GM06990 (cell line): ENCODE measurements at regions not wholly inside any gene's neighbourhood (a gene's known extent, or its start where the extent isn't known, plus 50 kb on each side); places are given as distances from the start of the nearest gene placed in this dataset.

Source experiments
- DNase-seq: peaks from one replicate; pipeline ENCODE4 v3.0.0-alpha.2; 2011; ENCODE audit not compliant: insufficient read length; ENCODE audit errors: extremely low read depth
- H3K27me3 ChIP-seq: replicated peaks from 2 replicates; pipeline ENCODE4 v1.6.0; 2011; ENCODE audit warnings: low read length; ENCODE audit not compliant: control insufficient read depth, insufficient read depth
- H3K36me3 ChIP-seq: 2 replicates; pipeline ENCODE4 v1.5.1; 2011; ENCODE audit warnings: low read length; ENCODE audit not compliant: control insufficient read depth, insufficient read depth
- H3K4me3 ChIP-seq: replicated peaks from 2 replicates; pipeline ENCODE4 v1.5.1; 2011; ENCODE audit warnings: low read depth, mild to moderate bottlenecking, control low read depth, low read length
- TF ChIP-seq, protein P1 (sequence below): IDR thresholded peaks from 2 replicates; pipeline ENCODE4 v1.5.1; 2011; ENCODE audit warnings: low read length, control low read depth, mild to moderate bottlenecking, inconsistent platforms; ENCODE audit not compliant: insufficient read depth, poor library complexity, severe bottlenecking

DNA sequence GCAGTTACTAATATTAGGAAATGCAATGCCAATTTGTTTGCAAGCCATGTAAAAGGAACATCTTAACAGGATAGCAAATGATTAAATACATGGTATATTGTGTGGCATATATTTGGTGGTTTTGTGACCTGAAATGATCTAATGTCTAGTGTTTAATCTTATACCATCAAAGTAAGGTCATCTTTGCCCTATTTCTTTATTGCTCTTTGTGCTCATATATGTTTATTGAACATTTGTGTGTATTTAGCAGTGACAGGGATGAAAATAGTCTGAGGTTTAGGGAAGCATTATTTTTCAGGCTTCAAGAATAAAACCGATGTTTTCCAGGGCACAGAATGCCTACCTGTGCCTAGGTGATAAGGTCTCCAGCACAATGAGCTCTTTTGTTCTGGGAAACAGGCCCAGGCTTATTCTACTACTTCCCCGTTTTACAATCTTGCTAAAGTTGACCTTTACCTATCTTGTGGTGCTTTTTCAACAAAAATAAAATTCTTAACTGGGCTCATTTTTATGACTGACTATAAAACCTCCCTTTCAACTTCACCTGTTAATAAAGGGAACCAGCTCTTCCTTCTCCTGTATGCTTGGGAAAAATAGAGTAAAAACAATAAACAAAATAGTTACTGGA, 105.6 kb upstream of the ANKH start:
- Histone ChIP-seq H3K4me3 (no peak overlapping the region), H3K36me3 (no peaks in the 10 kb centered on the region), H3K27me3 (no peaks in the 10 kb centered on the region; the same call in 1 of the 2 replicates)
- no peak for DNase-seq
- TF ChIP-seq, protein P1, sequence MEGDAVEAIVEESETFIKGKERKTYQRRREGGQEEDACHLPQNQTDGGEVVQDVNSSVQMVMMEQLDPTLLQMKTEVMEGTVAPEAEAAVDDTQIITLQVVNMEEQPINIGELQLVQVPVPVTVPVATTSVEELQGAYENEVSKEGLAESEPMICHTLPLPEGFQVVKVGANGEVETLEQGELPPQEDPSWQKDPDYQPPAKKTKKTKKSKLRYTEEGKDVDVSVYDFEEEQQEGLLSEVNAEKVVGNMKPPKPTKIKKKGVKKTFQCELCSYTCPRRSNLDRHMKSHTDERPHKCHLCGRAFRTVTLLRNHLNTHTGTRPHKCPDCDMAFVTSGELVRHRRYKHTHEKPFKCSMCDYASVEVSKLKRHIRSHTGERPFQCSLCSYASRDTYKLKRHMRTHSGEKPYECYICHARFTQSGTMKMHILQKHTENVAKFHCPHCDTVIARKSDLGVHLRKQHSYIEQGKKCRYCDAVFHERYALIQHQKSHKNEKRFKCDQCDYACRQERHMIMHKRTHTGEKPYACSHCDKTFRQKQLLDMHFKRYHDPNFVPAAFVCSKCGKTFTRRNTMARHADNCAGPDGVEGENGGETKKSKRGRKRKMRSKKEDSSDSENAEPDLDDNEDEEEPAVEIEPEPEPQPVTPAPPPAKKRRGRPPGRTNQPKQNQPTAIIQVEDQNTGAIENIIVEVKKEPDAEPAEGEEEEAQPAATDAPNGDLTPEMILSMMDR: no peak

DNA sequence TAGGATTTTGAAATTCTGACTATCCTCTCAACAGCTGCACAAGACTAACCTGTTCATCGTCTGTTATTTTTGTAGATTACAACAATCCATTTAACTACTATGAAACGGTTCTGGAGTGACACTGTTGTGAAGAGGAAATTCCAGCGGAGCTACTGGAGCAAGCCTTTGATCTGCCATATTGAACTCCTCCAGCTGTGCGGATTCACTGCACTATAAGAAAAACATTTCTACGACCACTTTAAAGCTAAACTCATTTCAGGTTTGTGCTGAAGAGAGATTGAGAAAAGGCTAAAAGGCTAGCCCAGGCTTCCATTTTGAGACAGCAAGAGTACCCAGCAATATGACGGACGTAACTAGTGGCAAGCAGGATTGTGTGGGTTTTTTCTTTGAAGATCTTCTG, 104.9 kb upstream of the ANKH start:
- Histone ChIP-seq H3K36me3 (no peaks in the 10 kb centered on the region), H3K4me3 (no peak overlapping the region), H3K27me3 (no peaks in the 10 kb centered on the region; the same call in 1 of the 2 replicates)
- DNase-seq: no peak
- TF ChIP-seq, protein P1: no peak

DNA sequence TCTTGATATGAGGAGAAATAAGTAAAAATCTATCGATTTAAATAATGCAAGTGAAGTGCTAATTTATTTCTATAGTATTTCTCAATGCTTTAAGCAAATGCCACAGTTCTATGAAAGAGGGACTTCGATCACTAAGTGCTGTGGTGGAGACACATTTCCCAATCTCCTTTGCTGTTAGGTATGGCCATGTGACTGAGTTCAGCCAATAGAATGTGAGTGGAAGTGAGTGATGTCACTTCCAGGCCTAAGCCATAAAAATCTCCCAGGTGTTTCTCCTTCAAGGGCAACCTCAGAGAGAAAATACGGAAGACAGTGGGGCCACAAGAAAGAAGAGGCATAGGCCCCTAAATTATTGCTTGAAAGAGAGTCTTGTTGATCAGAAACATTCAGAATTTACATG, 100.3 kb upstream of the ANKH start:
- no peaks in the 10 kb centered on the region for H3K27me3 ChIP-seq

DNA sequence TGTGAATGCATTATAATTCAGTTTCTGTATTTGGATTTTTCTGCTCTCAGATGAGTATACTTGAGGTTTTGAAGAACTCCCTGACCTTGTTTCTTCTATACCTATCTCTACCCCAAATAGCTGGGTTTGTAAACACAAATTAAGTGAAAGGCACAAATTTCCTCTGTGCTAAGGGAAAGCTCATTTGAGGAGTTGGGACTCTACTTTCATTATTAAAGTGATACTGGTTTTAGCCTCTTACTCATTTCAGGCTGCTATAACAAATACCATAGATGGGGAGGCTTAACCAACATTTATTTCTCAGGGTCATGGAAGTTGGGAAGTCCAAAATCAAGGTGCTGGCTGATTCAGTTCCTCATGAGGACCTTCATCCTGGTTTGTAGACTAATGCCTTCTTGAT, 97.2 kb upstream of the ANKH start:
- no peaks in the 10 kb centered on the region for H3K36me3 ChIP-seq
- TF ChIP-seq, protein P1: no peak
- H3K27me3 ChIP-seq: no peaks in the 10 kb centered on the region
- no peak for DNase-seq
- no peak overlapping the region for H3K4me3 ChIP-seq

More for the DNA sequence above, 100.3 kb upstream of the ANKH start:
- no peak for DNase-seq
- TF ChIP-seq, protein P1: no peak
- Histone ChIP-seq H3K4me3 (no peak overlapping the region), H3K36me3 (no peaks in the 10 kb centered on the region)

DNA sequence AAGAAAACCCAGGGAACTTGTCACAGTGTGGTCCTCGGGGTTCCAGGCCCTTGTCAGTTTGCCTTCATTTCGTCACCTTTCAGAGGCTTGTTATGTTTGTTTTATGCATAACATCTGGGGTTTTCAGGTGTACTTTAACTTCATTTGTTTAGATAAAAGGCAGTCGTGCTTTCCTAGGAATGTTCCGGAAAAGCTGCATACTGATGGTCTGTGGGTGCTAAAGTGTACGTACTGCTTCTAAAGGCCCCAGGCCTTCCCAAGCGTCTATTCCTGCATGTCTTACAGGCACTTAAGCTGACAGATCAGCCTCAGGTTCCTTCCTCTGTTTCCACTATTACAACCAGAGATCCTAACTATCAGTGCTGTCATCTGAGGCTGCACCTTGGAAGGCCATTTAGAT, 95.6 kb upstream of the ANKH start:
- H3K27me3 ChIP-seq: no peaks in the 10 kb centered on the region
- TF ChIP-seq, protein P1: no peak

DNA sequence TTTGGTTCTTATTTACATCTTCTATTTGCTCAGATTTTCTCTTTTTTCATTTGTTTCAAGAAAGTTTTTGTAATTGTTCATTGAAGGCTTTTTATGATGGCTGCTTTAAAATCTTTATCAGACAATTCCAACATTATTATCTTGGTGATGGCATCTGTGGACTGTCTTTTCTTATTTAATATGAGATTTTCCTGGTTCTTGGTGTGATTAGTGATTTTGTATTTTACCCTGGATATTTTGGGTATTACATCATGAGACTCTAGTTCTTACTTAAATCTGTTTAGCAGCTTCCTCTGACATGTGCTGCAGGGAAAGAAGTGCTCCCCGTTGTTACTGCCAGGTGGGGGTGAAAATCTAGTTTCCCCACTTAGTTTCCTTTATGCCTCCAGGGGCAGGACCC, 94.2 kb upstream of the ANKH start:
- no peak for DNase-seq
- Histone ChIP-seq H3K4me3 (no peak overlapping the region), H3K27me3 (no peaks in the 10 kb centered on the region), H3K36me3 (no peaks in the 10 kb centered on the region)
- TF ChIP-seq, protein P1: no peak

More for the DNA sequence above, 95.6 kb upstream of the ANKH start:
- Histone ChIP-seq H3K36me3 (no peaks in the 10 kb centered on the region), H3K4me3 (no peak overlapping the region)
- DNase-seq: no peak
